ENCODE measurements at regions not wholly inside any gene's neighbourhood (a gene's known extent, or its start where the extent isn't known, plus 50 kb on each side); places are given as distances from the start of the nearest gene placed in this dataset.

DNA sequence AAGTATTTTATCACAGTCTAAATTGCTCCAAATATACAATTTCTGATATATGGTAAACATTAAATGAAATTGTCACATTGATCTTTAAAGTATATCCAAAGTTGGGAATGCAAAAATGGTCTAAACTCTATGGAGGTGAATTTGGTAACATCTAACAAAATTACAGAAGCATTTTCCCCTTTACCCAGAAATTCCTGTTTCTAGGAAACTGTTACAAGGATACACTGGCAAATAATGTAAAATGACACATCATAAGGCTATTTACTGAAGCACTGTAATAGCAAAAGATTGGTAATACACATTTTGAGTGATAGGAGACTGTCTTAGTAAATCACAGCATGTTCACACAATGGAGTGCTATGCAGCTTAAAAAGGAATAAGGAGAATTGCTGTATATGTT, 50.0 kb upstream of the SLCO2A1 start:
- no peak for FAIRE-seq
- no peak for DNase-seq (ENCODE audit: insufficient read length, low spot score)
